Left ventricle myocardium inferior (tissue), 1 donor: ENCODE measurements at regions not wholly inside any gene's neighbourhood (a gene's known extent, or its start where the extent isn't known, plus 50 kb on each side); places are given as distances from the start of the nearest gene placed in this dataset.

Experiments
- DNase-seq: peaks from one replicate; pipeline ENCODE4 v3.0.0-alpha.2; 2020
- H3K27ac ChIP-seq: fragments of 200-600 bp; replicated peaks from 2 replicates; pipeline ENCODE4 v1.8.0; 2021
- H3K27me3 ChIP-seq: fragments of 200-600 bp; 2 replicates; pipeline ENCODE4 v1.8.0; 2021; ENCODE audit warnings: low read depth
- H3K36me3 ChIP-seq: fragments of 200-600 bp; 2 replicates; pipeline ENCODE4 v1.8.0; 2021
- H3K4me1 ChIP-seq: fragments of 200-600 bp; 2 replicates; pipeline ENCODE4 v1.8.0; 2021
- H3K4me3 ChIP-seq: fragments of 200-600 bp; 2 replicates; pipeline ENCODE4 v1.8.0; 2021; ENCODE audit warnings: mild to moderate bottlenecking, moderate library complexity
- H3K9me3 ChIP-seq: fragments of 200-600 bp; replicated peaks from 2 replicates; pipeline ENCODE4 v1.8.0; 2021
- intact Hi-C: fragments of 100-400 bp; cut with micrococcal nuclease; formaldehyde crosslinking; loops from one replicate; pipeline ENCODE4 v1.11.0; 2022
- TF ChIP-seq, protein P1 (sequence below): fragments of 200-600 bp; IDR thresholded peaks from 2 replicates; pipeline ENCODE4 v1.8.0; 2021; ENCODE audit warnings: antibody characterized with exemption, mild to moderate bottlenecking, borderline replicate concordance
- donor health status: DM: no; HTN: yes; CAD: no; lungs with severe emphysema.

DNA sequence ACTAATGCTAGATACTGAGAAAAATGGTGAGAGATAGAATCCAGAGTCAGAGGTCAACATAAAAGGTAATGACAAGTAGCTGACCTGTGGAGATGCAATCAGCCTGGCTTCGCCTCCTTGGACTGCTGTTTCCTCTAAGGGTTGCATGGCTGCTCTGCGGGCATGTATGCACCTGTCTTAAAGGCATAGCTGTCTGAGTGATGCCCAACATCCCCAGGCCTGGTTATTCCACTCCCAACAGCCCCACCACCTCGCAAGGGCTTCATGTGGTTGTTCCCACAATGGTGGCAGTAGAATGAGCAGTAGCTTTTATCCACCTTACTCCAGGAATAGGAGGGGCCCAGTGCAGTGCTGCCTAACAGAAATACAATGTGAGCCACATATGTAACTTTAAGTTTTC, 69.7 kb upstream of the ALK start:
- no peak for DNase-seq
- intact Hi-C loops: no loop called here
- Histone ChIP-seq H3K4me3 (no peak overlapping the region), H3K27ac (no peak overlapping the region), H3K4me1 (no peaks in the 10 kb centered on the region), H3K9me3 (no peaks in the 10 kb centered on the region), H3K27me3 (peaks cover 51% of the 10 kb centered on the region), H3K36me3 (no peaks in the 10 kb centered on the region)
- TF ChIP-seq, protein P1, sequence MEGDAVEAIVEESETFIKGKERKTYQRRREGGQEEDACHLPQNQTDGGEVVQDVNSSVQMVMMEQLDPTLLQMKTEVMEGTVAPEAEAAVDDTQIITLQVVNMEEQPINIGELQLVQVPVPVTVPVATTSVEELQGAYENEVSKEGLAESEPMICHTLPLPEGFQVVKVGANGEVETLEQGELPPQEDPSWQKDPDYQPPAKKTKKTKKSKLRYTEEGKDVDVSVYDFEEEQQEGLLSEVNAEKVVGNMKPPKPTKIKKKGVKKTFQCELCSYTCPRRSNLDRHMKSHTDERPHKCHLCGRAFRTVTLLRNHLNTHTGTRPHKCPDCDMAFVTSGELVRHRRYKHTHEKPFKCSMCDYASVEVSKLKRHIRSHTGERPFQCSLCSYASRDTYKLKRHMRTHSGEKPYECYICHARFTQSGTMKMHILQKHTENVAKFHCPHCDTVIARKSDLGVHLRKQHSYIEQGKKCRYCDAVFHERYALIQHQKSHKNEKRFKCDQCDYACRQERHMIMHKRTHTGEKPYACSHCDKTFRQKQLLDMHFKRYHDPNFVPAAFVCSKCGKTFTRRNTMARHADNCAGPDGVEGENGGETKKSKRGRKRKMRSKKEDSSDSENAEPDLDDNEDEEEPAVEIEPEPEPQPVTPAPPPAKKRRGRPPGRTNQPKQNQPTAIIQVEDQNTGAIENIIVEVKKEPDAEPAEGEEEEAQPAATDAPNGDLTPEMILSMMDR: no peak

DNA sequence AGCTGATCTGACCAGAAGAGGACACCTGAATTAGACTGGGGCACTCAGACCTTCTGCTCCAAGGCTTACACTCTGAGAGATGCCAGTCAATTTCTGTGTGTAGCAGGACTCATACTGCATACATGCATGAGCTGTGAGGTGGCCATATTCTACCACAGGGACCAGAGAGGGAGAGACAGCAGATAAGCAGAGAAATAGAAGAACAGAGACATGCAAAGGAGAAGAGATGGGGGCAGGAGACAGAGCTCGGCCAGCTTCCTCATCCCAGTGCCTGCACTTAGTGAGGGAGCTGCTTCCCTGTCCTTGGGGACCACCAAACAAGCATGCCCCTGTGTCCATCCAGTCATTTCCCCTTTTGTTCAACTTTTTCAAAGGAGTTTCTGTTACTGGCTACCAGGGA, 73.9 kb upstream of the ALK start:
- no peak for DNase-seq
- Histone ChIP-seq H3K4me3 (no peak overlapping the region), H3K27me3 (peaks cover 31% of the 10 kb centered on the region), H3K4me1 (no peaks in the 10 kb centered on the region), H3K9me3 (peaks cover 19% of the 10 kb centered on the region), H3K27ac (no peak overlapping the region), H3K36me3 (no peaks in the 10 kb centered on the region)
- intact Hi-C loops: no loop called here
- TF ChIP-seq, protein P1: no peak

DNA sequence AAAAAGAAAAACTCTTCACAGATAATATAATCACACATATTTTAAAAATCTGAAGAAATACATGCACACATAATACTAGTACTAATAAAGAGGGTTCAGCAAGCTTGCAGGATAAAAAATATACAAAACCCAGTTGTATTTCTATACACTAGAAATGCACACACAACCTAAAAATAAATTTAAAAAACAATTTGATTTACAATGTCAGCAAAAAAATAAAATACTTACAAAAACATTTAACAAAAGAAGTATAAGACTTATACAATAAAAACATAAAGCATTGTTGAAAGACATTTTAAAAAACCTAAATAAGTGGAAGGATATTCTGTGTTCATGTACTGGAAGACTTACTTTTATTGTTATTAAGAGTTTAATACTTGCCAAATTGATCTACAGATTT, 81.7 kb upstream of the ALK start:
- peaks cover 21% of the 10 kb centered on the region for H3K9me3 ChIP-seq
- TF ChIP-seq, protein P1: no peak
- no peak overlapping the region for H3K4me3 ChIP-seq
- H3K4me1 ChIP-seq: no peaks in the 10 kb centered on the region
- intact Hi-C loops: no loop called here
- H3K27me3 ChIP-seq: no peaks in the 10 kb centered on the region
- no peak overlapping the region for H3K27ac ChIP-seq
- DNase-seq: no peak
- H3K36me3 ChIP-seq: no peaks in the 10 kb centered on the region

DNA sequence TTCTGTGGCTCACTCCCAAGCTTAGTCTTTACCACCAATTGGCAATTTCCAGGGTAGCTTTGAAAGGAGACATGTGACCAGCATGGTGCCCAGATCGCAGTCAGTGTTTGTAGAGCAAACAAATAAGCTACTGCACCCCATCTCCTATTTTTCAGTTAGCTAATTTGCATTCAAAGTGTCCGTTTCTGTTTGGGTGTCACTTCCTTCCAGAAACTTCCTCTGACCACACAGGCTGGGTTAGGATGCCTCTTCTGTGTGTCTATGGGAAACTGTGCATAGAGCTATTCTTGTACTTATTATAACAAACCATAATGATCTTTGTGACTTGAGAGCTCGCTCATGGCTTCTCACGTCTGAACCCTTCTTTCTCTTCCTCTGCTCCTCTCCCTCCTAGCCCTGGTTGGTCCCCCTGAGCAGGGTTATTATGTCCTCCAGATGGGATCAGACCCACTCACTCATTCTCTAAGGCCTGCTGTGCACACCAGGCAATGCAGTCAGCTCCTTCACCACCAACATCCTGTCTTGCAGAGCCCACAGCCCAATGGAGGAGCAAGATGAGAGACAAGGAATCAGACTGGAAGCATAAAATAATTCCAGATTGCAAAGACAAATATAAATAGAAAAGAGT, 101.2 kb upstream of the ALK start:
- intact Hi-C loops: no loop called here
- H3K4me3 ChIP-seq: no peak overlapping the region
- H3K9me3 ChIP-seq: no peaks in the 10 kb centered on the region
- TF ChIP-seq, protein P1: no peak
- H3K36me3 ChIP-seq: no peaks in the 10 kb centered on the region
- H3K27ac ChIP-seq: no peak overlapping the region
- H3K27me3 ChIP-seq: peaks cover 53% of the 10 kb centered on the region
- no peaks in the 10 kb centered on the region for H3K4me1 ChIP-seq
- DNase-seq: no peak

DNA sequence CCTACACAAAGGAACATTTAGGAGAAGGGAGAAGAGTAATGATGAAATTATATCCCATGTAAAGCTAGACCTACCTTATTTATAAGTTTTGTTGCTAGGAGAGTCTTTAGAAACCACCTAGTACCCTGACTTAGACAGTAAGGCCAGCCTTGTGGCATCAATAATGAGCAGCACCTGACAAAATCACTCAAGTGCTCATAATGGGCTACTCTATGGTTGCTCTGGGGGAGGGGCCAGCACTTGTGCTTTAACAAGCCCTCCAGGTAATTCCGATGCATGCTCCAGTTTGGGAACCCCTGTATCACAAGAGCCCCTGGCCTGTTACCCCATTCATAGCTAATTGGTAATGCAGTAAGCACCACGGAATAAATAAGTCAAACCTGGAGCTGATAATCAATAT, 102.9 kb upstream of the ALK start:
- intact Hi-C loops: no loop called here

More for the DNA sequence above, 102.9 kb upstream of the ALK start:
- H3K4me3 ChIP-seq: no peak overlapping the region
- no peak for DNase-seq
- no peaks in the 10 kb centered on the region for H3K4me1 ChIP-seq
- peaks cover 62% of the 10 kb centered on the region for H3K27me3 ChIP-seq
- no peak overlapping the region for H3K27ac ChIP-seq
- H3K9me3 ChIP-seq: no peaks in the 10 kb centered on the region
- no peaks in the 10 kb centered on the region for H3K36me3 ChIP-seq
- TF ChIP-seq, protein P1: no peak
